ENCODE measurements at regions not wholly inside any gene's neighbourhood (a gene's known extent, or its start where the extent isn't known, plus 50 kb on each side); places are given as distances from the start of the nearest gene placed in this dataset.

DNA sequence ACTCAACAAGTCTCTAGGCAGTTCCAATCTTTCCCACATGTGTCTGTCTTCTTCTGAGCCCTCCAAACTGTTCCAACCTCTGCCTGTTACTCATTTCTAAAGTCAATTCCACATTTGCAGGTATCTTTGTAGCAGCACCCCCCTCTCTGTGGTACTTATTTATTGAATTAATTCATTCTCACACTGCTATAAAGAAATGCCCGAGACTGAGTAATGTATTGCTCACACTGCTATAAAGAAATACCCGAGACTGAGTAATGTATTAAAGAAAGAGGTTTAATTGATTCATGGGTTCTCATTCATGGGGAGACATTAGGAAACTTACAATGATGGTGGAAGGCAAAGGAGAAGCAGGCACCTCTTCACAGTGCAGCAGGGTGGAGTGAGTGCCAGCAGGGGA lies 1413.8 kb downstream of the SI start:
- no peak overlapping the region for H3K4me3 ChIP-seq (ENCODE audit: control insufficient read depth, low read depth, low read length)
- no peak for DNase-seq (ENCODE audit: low read depth)
- TF ChIP-seq, protein P1, sequence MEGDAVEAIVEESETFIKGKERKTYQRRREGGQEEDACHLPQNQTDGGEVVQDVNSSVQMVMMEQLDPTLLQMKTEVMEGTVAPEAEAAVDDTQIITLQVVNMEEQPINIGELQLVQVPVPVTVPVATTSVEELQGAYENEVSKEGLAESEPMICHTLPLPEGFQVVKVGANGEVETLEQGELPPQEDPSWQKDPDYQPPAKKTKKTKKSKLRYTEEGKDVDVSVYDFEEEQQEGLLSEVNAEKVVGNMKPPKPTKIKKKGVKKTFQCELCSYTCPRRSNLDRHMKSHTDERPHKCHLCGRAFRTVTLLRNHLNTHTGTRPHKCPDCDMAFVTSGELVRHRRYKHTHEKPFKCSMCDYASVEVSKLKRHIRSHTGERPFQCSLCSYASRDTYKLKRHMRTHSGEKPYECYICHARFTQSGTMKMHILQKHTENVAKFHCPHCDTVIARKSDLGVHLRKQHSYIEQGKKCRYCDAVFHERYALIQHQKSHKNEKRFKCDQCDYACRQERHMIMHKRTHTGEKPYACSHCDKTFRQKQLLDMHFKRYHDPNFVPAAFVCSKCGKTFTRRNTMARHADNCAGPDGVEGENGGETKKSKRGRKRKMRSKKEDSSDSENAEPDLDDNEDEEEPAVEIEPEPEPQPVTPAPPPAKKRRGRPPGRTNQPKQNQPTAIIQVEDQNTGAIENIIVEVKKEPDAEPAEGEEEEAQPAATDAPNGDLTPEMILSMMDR (conservative IDR thresholded peaks at IDR 0.05; ENCODE audit: control insufficient read depth, insufficient read depth, low read depth, low read length) = no peak

DNA sequence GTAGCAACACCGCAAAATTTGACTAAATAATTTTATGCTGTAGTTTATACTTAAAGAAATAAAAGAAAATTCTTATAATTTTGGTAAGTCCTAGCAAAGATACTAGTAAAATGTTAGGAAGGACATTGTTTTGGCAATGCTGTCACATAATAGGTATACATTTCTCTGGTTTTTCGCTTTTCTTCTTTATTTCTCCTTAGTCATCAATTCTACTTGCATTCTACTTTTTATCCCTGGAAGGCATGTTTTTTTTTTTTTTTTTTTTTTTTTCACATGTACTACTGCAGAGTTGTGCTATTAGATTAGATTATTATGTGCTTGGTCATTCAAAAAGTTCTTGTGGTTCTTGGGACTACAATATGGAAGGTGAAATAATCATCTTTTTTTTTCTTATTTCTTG lies 1421.2 kb downstream of the SI start:
- TF ChIP-seq, protein P1 (conservative IDR thresholded peaks at IDR 0.05; ENCODE audit: control insufficient read depth, insufficient read depth, low read depth, low read length) = no peak
- no peak for DNase-seq (ENCODE audit: low read depth)
- H3K4me3 ChIP-seq (ENCODE audit: control insufficient read depth, low read depth, low read length) = no peak overlapping the region

GRCh38 chr3:163655021-163655420 lies 1423.3 kb downstream of the SI start:
- DNase-seq (ENCODE audit: low read depth) = no peak
- no peak overlapping the region for H3K4me3 ChIP-seq (ENCODE audit: control insufficient read depth, low read depth, low read length)
- TF ChIP-seq, protein P1 (conservative IDR thresholded peaks at IDR 0.05; ENCODE audit: control insufficient read depth, insufficient read depth, low read depth, low read length) = no peak

DNA sequence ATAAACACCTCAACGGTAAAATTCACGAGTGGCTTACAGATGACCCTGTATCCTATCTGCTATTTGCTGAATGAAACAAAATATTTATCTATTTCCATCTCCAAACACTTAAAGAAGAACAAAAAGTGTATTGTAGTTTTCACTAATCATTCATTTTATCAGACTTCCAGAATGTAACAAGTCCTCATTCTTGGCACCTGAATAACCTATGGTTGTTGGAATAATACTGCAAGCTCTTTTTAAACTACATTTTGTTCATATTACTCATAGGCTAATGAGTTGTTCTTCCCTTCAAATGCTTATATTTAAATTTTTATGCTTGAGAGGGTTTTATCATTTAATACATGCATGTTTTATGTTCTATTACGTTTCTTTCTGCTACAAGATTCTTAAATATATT lies 1434.1 kb downstream of the SI start:
- no peak for DNase-seq (ENCODE audit: low read depth)
- TF ChIP-seq, protein P1 (conservative IDR thresholded peaks at IDR 0.05; ENCODE audit: control insufficient read depth, insufficient read depth, low read depth, low read length) = no peak
- no peak overlapping the region for H3K4me3 ChIP-seq (ENCODE audit: control insufficient read depth, low read depth, low read length)

DNA sequence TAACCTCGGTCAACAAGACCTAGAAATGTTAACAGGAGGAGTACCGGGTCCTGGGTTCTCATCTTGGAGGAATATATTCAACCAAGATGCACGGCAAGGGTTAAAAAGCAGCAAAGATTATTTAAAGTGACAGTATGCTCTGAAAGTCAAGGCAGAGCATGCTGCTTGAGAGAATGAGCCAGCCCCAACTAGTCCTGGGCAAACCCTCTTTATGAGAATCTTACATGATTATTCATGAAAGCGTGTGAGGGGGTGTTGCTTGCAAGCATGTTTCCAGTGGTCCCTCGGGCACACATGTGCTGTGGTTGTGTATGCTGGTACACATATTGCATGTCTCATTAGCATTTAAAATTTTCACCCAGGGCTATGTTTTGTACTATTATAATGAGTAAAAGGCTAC lies 1445.6 kb downstream of the SI start:
- H3K4me3 ChIP-seq (ENCODE audit: control insufficient read depth, low read depth, low read length) = no peak overlapping the region
- no peak for DNase-seq (ENCODE audit: low read depth)
- TF ChIP-seq, protein P1 (conservative IDR thresholded peaks at IDR 0.05; ENCODE audit: control insufficient read depth, insufficient read depth, low read depth, low read length) = no peak

GRCh38 chr3:163626753-163627152 lies 1451.5 kb downstream of the SI start:
- no peak overlapping the region for H3K4me3 ChIP-seq (ENCODE audit: control insufficient read depth, low read depth, low read length)
- TF ChIP-seq, protein P1 (conservative IDR thresholded peaks at IDR 0.05; ENCODE audit: control insufficient read depth, insufficient read depth, low read depth, low read length) = no peak
- DNase-seq (ENCODE audit: low read depth) = no peak

DNA sequence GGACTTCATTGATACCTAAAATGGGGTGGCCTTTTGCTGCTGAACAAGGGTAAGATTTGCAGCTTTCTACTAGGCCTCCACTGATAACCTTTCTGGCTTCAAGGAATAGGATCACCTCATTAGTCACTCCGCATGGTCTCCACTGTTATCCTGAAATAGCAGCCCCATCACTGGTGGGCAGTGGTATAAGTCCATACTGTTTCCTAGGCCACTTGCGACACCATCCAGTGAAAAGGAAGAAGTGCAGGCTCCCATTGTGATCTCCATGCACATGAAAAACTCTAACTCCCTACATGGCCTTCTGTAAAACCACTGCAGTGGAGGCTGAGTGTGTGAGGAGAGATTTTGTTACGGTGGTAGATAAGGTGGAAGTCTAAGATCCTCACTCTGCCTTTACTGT lies 1455.9 kb downstream of the SI start:
- TF ChIP-seq, protein P1 (conservative IDR thresholded peaks at IDR 0.05; ENCODE audit: control insufficient read depth, insufficient read depth, low read depth, low read length) = no peak
- H3K4me3 ChIP-seq (ENCODE audit: control insufficient read depth, low read depth, low read length) = no peak overlapping the region
- no peak for DNase-seq (ENCODE audit: low read depth)
